ENCODE measurements at regions not wholly inside any gene's neighbourhood (a gene's known extent, or its start where the extent isn't known, plus 50 kb on each side); places are given as distances from the start of the nearest gene placed in this dataset.

GRCh38 chr5:118606940-118607339 lies 381.4 kb downstream of the DTWD2 start:
- TF ChIP-seq POLR2A (IDR thresholded peaks at IDR 0.05; ENCODE audit: low read length) (no peak), GATA1 (IDR thresholded peaks at IDR 0.05; ENCODE audit: low read depth, low read length) (no peak)
